ENCODE measurements at regions not wholly inside any gene's neighbourhood (a gene's known extent, or its start where the extent isn't known, plus 50 kb on each side); places are given as distances from the start of the nearest gene placed in this dataset.
"Not testable (repeated sequence)": the region's sequence is repeated elsewhere in the genome, so short reads cannot be mapped to it uniquely, and the experiment has no call there.

DNA sequence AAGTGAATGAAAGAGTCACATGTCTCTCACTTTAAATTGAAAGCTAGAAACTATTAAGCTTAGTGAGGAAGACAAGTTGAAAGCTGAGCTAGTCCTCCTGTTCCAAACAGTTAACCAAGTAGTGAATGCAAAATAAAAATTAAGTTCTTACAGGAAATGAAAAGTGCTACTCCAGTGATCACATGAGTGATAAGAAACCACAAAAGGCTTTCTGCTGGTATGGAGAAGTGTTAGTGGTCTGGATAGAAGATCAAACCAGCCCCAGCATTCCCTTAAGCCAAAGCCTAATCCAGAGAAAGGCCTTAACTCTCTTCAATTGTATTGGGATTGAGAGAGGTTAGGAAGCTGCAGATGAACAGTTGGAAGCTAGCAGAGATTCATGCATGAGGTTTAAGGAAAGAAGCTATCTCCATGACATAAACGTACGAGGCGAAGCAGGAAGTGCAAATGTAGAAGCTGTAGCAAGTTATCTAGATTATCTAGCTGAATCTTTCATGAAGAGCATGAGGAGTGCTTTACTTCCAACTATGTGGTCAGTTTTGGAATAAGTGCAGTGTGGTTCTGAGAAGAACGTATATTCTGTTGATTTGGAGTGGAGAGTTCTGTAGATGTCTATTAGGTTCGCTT lies 261.6 kb downstream of the MDFIC start:
- no peak for DNase-seq

DNA sequence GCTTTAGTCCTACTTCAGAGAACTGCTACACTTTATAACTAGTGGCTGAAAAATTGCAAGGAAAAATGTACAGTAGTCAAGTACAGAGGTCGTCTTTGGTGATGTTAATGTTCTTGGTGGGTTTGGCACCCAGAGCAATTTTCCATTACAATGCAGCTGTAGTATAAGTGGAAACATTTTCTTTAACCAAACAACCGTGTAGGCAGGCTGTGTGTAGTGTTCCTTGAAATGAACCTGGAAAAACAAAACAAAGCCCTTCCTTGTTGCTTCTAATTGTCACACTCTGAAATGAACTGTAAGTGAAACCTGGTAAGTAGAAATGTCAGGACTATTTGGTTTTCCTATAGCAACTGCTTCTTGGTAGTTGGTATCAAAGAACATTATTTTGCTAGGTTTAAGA lies 256.9 kb downstream of the MDFIC start:
- no peak for DNase-seq

DNA sequence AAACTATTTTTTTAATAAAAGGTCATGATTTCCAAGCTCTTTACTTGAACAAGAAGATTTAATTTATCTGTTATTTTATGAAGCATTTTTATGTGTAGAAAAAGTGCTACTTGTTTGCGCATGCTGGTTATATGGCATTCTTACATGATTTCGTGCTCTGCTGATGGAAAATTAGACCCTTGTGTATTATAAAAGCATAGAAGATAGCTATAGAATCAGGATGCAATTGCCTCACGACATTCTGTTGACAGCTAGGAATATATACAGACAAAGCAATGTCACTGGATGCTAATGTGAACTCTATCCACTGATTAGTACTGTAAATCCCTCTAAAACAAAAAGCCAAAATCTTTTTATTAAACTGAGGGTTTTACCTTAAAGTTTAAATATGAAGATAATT lies 255.9 kb downstream of the MDFIC start:
- no peak for DNase-seq

DNA sequence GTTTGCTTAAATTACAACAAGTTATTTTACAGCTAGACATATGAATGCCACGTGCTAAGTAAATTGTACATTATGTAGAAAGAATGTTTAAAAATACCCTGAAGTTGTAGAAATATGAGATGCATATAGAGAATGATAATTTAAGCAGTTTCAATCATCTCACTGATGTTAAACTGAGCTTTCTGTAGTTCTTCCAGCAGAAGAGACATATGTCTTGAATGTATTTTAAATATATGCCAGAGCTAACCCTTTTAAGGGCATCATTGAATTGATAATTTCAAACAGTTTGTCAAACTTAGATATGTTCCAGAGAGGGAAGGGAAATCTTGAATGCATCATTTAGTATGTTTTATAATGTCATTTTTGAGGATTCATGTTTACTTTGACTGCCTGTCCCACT lies 255.2 kb downstream of the MDFIC start:
- no peak for DNase-seq

DNA sequence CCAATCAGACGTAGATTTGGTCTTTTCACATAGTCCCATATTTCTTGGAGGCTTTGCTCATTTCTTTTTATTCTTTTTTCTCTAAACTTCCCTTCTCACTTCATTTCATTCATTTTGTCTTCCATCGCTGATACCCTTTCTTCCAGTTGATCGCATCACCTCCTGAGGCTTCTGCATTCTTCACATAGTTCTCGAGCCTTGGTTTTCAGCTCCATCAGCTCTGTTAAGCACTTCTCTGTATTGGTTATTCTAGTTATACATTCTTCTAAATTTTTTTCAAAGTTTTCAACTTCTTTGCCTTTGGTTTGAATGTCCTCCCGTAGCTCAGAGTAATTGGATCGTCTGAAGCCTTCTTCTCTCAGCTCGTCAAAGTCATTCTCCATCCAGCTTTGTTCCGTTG lies 250.5 kb downstream of the MDFIC start:
- DNase-seq: not testable (repeated sequence)

DNA sequence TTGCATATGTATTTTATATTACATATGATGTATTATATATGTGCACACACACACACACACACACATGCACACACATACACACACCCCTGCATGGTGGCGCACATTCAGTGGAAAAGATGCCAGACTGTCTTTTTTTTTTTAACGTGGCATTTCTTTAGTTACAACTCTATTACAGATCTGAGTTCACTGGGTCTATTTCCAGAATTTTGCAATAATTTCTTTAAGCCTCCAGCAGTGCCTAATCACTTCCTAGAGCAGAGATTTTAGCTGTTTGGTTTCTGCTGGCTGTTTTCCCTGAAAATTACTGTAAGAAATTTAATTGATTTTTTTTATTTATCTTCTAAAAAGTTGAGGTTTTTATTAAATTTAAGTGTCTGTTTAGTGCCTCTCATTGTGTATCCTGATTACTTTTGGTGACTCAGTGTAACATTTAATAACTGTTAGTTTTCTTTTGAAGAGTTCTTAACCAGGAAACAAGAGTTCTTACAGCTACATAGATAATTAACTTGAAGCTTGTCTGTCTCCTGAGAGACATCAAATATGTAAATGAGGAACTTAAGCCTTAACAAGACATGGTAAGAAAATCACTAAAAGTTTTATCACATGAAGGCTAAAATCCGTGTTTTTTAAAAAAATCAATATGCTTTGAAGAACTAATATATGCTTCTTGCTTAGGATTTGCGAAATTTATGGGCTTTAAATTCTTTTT lies 232.0 kb downstream of the MDFIC start:
- DNase-seq: no peak

DNA sequence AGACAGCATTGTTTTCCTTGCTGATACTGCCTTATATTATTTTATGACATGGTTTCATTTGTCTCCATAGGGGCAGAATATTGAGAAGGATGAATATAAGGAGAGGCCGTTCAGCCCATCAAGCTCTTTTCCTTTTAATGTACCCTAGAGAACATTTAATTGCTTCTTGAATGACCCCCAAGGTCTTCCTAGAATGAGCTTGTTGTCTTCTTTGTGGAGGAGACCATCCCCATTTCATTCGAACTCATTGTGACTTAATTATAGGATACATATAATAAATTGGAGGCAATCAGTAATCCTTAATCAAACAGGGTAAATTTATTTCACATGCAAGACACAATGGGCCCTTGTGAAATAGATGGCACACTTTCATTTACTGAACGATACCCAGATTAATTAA lies 231.3 kb downstream of the MDFIC start:
- no peak for DNase-seq

DNA sequence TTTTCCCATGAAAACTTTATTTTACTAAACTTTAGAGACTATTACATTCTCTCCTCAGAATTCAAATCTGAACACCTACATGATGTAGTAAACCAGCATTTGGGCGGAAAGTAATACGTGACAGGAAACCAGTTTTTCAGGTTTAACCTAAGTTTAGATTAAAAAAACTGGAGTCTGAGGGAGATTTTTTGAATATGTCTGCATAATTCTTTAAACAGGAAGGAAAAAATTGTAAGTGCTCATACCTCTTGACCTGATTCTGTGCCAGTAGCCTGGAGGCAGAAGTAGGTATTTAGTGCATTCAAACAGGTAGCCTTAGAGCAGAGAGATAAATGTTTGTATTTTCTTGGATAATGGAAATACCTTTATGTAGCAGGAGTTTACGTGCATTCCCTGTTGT lies 224.3 kb downstream of the MDFIC start:
- DNase-seq: no peak

DNA sequence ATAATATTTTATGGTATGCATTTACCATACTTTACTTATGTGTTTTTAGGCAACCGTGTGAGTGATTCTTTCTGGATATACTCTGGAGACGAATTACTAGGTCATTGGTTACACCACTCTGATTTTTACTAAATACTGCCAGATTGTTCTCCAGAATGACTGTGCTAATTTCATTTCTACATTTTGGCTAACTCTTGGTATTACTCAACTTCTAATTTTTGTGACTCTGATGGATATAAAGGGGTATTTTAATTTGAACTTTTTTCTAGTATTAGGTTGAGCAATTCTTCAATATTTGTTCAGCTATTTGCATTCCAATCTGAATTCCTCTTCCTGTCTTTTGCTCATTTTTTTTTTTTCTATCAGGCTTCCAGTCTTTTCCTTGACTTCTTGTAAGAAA lies 223.6 kb downstream of the MDFIC start:
- no peak for DNase-seq

DNA sequence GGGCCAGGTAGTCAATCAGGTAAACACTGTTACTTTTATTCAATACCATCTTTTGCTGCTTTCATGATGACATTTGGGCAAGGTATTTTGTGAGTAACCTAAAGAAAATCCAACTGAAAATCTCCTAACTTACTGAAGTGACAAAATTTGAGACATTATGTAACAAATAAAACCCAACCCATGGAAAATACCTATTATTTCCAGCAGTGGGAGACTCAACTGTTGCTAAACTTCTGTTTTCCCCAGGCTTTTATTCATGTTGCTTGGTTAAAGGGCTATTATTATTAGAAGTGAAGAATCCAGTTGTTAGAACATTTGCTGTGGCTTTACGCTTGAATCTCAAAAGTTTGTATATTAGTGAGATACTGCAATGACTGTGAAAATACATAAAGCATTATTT lies 215.9 kb downstream of the MDFIC start:
- DNase-seq: no peak

DNA sequence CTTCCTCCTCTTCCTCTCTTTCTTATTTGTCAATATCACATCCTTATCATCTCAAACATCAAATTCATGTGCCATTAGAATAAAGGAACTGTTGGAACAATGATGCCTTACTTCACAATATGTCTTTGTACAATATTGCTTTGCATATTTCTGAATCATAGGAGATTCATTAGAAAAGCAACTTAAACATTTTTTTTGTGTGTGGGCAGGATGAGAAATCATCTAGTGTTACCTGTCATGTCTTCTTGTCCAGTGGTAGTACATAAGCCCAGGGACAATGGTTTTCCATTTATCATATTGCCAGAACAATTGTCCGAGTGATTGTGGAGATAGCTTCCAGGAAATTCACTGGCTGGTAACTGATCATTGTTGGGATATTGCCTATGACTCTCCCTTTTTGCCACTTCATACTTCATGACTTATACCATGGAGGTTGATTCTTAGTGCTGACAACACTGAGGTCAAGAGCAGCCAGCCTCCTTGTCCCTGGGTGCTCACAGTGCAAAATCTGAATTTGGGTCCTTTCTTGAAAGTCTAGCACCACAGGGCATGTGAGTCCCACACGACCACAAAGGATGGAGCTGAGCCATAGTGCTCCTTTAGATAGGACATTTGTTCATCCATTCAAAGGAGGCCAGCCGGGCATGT lies 215.0 kb downstream of the MDFIC start:
- no peak for DNase-seq

DNA sequence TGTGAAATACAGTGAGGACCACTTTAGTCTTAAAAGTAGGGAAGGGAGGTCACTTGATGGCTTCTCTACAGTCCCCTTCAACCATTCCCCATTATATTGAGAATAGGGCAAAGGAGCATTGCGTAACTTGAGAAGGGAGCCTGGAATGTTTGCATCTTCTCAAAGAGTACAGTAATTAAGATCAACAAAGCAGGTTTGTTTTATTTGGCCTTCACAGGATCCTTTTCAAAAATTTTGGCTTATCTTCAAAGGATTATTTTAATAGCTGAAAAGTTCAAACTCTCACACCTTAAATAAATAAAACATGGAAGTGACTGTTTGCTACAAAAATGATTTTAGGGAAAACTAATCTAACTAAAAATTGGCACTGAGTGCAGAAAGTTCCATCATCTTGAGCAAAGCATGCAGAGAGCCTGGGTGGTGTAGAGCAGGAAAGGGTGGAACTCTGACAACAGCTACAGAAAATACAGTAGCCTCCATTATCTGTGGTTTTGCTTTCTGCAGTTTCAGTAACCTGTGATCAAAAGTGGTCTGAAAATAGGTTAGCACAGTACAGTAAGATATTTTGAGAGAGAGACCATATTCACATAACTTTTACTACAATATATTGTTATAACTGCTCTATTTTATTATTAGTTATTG lies 214.0 kb downstream of the MDFIC start:
- DNase-seq: no peak

DNA sequence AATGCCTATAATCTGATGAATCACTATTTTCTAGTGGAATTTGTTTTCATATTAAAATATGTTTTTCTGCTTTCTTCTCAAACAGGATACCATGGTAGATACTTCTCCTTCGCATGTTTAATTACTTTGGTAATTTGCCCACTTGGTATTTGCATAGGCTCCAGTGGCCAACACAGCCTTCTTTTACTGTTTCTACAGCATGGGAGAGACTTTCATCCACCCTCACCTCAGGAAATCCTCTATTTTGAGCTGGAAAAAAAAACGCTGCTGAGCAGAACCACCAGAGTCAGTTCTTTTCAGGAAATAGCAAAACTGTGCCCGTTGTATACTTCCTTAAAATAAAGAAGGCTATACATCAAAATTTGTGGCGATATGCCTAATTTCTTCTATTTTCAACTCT lies 213.3 kb downstream of the MDFIC start:
- DNase-seq: no peak

DNA sequence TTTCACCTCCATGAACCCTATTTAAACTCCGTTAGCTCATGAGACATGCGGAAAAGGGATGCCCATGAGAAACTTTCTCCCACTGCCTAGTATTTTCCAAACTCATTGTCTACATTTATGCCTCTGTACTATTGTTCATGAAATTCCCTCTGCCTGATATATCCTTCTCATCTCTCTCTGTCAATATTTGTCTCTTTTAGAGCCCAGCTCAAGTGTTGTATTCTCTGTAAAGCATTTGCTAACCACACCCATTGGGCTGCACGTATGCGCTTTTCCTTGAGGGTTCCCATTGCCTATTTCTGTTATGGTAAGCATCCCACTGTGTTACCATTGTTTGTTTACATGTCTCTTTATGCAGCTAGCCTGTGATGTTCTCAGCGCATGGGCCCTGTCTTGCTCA lies 211.4 kb downstream of the MDFIC start:
- no peak for DNase-seq

DNA sequence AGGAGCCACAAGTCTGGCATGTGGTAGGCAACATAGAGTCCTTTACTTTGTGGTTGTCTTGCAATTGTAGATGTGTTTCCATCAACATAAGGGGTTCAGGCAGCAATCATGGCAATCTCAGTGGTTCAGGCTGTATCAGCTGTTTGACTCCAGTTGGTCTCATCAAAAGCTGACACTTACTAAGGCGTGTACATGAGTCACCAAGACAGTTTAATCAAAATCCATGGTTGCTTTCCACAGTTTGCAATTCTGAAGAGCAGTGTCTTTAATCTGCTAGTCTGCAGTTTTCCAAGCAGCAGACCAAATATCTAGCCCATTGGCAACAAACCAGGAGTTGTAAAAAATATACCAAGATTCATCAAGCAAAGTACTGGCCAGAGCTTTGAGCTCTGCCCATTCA lies 210.2 kb downstream of the MDFIC start:
- DNase-seq: no peak

DNA sequence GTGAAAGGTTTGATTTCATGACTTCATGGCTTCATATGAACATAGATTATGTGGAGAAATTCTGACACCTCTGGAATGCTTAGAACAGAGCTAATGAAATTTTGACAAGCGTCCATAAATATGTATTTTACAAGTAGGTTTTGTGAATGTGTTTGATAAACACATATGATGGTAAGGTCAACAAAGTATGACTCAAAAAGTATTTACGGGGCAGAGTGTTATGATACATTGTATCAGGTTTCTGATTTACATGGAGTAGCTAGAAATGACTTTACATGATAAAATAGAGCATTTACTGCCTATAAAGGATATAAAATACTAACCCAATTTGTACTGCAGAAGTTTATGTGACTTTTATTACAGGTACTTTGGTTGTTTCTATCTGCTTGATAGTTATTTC lies 206.3 kb downstream of the MDFIC start:
- no peak for DNase-seq

DNA sequence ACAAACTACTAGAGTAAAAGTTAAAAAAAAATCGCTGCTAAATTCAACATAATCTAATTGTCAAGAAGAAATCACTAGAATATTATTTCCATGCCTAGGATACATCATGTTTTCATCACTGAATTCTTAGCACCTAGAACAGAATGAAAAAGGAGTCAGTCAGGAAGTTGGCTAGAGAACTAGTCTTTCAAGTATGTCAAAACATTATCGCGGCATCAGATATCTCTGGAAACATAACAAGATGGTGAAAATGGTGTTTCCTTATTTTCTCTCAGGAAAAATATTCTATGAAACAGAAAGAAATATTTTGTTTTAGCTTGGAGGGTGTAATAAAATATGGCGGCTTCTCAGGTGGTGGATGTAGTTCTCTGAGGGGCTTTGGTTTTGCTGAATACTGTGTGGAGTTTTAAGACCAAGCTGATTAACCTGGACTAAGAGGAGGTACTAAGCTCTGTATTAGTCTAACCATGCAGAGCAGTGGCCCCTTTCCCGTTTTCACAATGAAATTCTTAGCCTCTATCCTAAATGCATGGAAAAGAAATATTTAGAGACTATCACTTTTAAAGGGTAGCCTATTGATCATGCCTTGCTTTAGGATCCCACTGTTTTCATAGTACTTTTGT lies 205.6 kb downstream of the MDFIC start:
- DNase-seq: no peak

DNA sequence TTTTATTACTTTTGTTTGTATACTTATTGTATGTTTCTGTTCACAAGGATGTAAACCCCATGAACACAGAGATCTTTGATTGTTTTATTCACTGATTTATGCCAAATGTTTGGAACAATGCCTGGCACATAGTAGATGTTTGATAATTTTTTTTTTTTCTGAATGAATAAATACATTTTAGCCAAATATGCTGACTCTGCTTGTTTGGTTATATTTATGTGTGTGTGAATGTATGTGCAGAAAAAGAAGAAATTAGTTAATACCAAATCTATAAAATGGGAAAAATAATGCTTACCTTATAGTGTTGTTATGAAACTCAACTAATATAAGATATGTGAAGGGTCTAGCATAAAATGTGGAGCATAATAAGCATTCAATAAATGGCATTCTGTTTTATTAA lies 203.9 kb downstream of the MDFIC start:
- no peak for DNase-seq

DNA sequence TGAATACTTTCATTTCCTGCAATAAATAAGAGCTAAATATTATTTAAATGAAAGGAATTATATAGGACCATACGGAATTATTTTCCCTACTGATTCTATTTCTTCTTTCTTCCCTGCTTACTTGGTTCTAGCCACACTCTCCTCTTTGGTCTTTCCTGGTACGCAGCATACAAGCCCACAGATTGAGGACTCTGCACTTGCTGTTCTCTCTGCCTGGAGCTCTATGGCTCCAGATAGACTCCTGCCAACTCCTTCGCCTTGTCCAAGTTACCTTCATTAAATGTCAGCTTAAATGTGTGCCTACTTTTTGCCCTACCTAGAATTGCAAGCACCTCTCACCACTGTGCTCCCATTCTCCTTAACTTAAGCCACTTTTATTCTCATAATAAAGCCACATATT lies 203.4 kb downstream of the MDFIC start:
- no peak for DNase-seq

DNA sequence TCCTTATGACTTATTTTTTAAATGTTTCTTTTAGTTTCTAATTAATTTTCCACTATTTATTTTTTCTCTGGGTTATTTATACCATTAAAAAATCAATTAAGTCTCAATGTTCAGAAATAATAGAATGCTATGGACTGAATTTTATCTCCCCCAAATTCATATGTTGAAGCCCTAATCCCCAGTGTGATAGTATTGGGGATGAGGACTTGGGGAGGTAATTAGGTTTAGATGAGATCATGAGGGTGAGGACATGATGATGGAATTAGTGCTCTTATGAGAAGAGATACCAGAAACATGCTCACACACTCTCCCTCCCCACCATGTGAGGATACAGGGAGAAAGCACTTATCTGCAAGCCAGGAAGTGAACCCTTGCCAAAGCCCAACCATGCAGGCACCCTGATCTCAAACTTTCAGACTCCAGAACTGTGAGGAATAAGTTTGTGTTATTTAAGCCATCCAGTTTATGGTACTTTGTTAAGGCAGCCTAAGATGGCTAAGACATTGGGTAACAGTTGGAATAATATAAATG lies 202.6 kb downstream of the MDFIC start:
- no peak for DNase-seq

DNA sequence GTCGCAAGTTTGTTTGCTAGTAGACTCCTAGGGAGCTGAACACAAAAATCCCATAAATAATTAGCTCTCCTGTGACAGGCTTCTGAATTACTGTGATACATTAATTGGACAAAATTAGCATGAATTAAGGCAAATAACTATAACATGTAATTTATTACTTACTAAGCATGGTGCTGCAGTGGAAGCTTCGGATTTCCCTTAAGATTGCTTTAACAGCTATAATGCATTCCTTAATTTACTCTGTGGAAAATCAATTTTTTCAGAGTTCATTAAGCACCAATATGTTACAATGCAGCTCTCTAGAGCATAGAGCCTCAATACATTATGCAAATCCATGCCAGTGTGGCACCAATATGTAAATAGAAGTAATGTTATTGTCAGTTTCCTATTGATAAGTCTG lies 201.5 kb downstream of the MDFIC start:
- DNase-seq: no peak

DNA sequence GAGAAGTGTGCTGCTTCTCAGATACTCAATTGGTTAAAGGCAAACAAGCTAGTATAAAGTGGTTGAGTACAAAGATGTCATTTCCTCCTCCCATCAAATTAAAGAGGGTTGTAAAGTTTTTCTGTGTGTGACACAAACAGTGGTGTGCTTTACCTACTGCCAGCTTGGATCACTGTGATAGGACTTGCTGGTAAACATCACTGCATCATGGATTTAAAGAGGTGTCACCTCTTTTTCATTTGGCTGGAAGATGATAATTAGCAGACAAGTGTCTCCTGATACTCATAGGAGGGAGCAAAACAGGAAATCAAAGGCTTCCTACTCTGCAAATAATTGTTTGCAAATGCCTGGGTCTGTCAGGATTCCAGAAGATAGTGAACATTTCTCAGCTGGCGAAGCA lies 200.5 kb downstream of the MDFIC start:
- DNase-seq: no peak

DNA sequence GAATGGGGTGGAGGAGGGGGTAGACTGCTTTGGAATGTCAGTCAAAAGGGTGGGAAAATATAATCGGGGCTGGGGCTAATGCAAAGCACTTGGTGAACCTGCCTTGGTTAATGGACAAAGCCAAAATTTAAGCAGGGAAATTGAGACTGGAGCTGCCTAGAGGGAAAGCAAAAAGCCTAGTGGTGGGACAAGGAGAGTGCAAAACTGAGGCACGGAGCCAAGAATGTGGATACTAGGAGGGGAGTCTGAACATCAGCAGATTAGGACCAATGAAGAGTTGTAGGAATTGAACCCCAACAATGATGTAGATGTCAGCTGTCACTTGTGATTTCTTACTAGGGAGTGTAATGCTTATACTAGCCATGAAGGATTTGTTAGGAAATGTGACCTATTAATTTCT lies 195.9 kb downstream of the MDFIC start:
- DNase-seq: no peak

Measured in NCI-H524 treated with DMSO at 0.1 percent for 48 hours (cell line).